ENCODE measurements at regions not wholly inside any gene's neighbourhood (a gene's known extent, or its start where the extent isn't known, plus 50 kb on each side); places are given as distances from the start of the nearest gene placed in this dataset.

- H3K36me3 ChIP-seq (ENCODE audit: control insufficient read depth, insufficient read depth, low read length) = no peaks in the 10 kb centered on the region
- no peak overlapping the region for H3K27ac ChIP-seq (ENCODE audit: low read depth, low read length)
- H3K4me1 ChIP-seq (ENCODE audit: control insufficient read depth, insufficient read depth, low read length) = no peaks in the 10 kb centered on the region
- no peaks in the 10 kb centered on the region for H3K27me3 ChIP-seq (ENCODE audit: control insufficient read depth, insufficient read depth, low read length)
- H3K4me3 ChIP-seq (ENCODE audit: low read length) = no peak overlapping the region
- H3K9ac ChIP-seq (ENCODE audit: low read length) = no peak overlapping the region
These were observed 973.1 kb downstream of the TMEM182 start for GRCh38 chr2:103734911-103735310.

GRCh38 chr2:103738108-103738507, 976.3 kb downstream of the TMEM182 start:
- Histone ChIP-seq H3K4me1 (ENCODE audit: control insufficient read depth, insufficient read depth, low read length) (no peaks in the 10 kb centered on the region), H3K4me3 (ENCODE audit: low read length) (no peak overlapping the region), H3K27me3 (ENCODE audit: control insufficient read depth, insufficient read depth, low read length) (no peaks in the 10 kb centered on the region), H3K9ac (ENCODE audit: low read length) (no peak overlapping the region), H3K27ac (ENCODE audit: low read depth, low read length) (no peak overlapping the region), H3K36me3 (ENCODE audit: control insufficient read depth, insufficient read depth, low read length) (no peaks in the 10 kb centered on the region)

DNA sequence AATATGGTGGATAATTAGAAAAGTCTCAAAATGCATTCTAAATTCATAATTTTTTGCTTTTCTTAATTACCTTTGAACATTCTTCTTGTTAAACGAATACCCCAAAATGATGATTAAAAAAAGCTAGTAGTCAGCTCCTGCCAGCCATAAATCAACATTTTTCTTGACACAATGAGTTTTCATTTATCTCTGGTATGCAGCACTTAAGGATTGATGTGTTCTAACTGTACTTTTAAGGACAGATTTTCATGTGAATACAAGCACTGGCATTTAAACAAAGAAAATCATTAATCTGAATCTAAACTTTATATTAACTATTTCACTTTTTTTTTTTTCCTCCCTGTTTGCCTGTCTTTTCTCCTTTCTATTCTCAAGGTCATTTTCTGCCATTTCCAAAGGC, 976.8 kb downstream of the TMEM182 start:
- Histone ChIP-seq H3K4me3 (ENCODE audit: low read length) (no peak overlapping the region), H3K27ac (ENCODE audit: low read depth, low read length) (no peak overlapping the region)

DNA sequence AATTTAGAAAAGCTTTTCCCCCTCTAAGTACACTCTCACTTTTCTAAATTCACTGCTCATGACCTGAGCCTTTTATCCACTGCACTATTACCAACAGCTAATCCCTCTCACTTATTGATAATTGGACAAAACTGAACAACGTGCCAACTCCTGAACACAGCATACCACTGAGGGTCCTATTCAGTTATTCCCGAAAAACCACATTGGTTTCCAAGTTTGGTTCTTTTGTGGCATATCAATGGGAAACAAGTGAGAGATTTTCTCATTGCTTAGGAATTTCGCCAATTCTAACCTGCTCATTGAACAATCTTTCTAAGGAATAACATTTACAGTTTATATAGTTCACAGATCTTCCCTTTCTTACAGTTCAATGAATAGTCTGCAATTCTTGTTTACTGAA, 977.4 kb downstream of the TMEM182 start:
- Histone ChIP-seq H3K27ac (ENCODE audit: low read depth, low read length) (no peak overlapping the region), H3K27me3 (ENCODE audit: control insufficient read depth, insufficient read depth, low read length) (no peaks in the 10 kb centered on the region), H3K4me1 (ENCODE audit: control insufficient read depth, insufficient read depth, low read length) (no peaks in the 10 kb centered on the region), H3K36me3 (ENCODE audit: control insufficient read depth, insufficient read depth, low read length) (no peaks in the 10 kb centered on the region), H3K4me3 (ENCODE audit: low read length) (no peak overlapping the region), H3K9ac (ENCODE audit: low read length) (no peak overlapping the region)

More for the DNA sequence above, 976.8 kb downstream of the TMEM182 start:
- Histone ChIP-seq H3K4me1 (ENCODE audit: control insufficient read depth, insufficient read depth, low read length) (no peaks in the 10 kb centered on the region), H3K36me3 (ENCODE audit: control insufficient read depth, insufficient read depth, low read length) (no peaks in the 10 kb centered on the region), H3K9ac (ENCODE audit: low read length) (no peak overlapping the region), H3K27me3 (ENCODE audit: control insufficient read depth, insufficient read depth, low read length) (no peaks in the 10 kb centered on the region)

GRCh38 chr2:103739921-103740320, 978.1 kb downstream of the TMEM182 start:
- H3K9ac ChIP-seq (ENCODE audit: low read length) = no peak overlapping the region
- no peaks in the 10 kb centered on the region for H3K27me3 ChIP-seq (ENCODE audit: control insufficient read depth, insufficient read depth, low read length)
- H3K36me3 ChIP-seq (ENCODE audit: control insufficient read depth, insufficient read depth, low read length) = no peaks in the 10 kb centered on the region
- no peak overlapping the region for H3K27ac ChIP-seq (ENCODE audit: low read depth, low read length)
- H3K4me1 ChIP-seq (ENCODE audit: control insufficient read depth, insufficient read depth, low read length) = no peaks in the 10 kb centered on the region
- no peak overlapping the region for H3K4me3 ChIP-seq (ENCODE audit: low read length)

DNA sequence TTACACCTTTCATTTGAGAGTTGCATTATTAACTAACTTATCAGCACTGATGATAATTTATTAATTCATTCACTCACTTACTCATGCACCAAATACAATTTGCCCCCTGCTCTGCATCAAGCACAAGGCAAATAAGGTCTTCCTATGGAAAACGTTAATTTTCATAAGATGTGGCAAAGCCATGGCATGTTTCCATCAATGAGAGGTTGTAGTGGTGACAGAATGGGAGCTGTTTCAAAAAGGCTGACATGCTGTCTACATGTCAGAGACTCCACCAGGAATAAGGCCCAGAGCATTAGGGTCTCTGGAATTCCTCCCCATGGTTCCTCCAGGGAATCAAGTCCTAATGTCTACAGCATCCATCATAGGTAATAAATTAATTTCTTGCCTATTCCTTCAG, 978.8 kb downstream of the TMEM182 start:
- Histone ChIP-seq H3K27me3 (ENCODE audit: control insufficient read depth, insufficient read depth, low read length) (no peaks in the 10 kb centered on the region), H3K4me3 (ENCODE audit: low read length) (no peak overlapping the region), H3K4me1 (ENCODE audit: control insufficient read depth, insufficient read depth, low read length) (no peaks in the 10 kb centered on the region), H3K27ac (ENCODE audit: low read depth, low read length) (no peak overlapping the region), H3K36me3 (ENCODE audit: control insufficient read depth, insufficient read depth, low read length) (no peaks in the 10 kb centered on the region), H3K9ac (ENCODE audit: low read length) (no peak overlapping the region)

- H3K27ac ChIP-seq (ENCODE audit: low read depth, low read length) = no peak overlapping the region
- H3K9ac ChIP-seq (ENCODE audit: low read length) = no peak overlapping the region
- H3K27me3 ChIP-seq (ENCODE audit: control insufficient read depth, insufficient read depth, low read length) = no peaks in the 10 kb centered on the region
- no peaks in the 10 kb centered on the region for H3K4me1 ChIP-seq (ENCODE audit: control insufficient read depth, insufficient read depth, low read length)
- no peaks in the 10 kb centered on the region for H3K36me3 ChIP-seq (ENCODE audit: control insufficient read depth, insufficient read depth, low read length)
- no peak overlapping the region for H3K4me3 ChIP-seq (ENCODE audit: low read length)
These were observed 981.4 kb downstream of the TMEM182 start for GRCh38 chr2:103743195-103743594.

- Histone ChIP-seq H3K4me1 (ENCODE audit: control insufficient read depth, insufficient read depth, low read length) (no peaks in the 10 kb centered on the region), H3K36me3 (ENCODE audit: control insufficient read depth, insufficient read depth, low read length) (no peaks in the 10 kb centered on the region), H3K27ac (ENCODE audit: low read depth, low read length) (no peak overlapping the region), H3K4me3 (ENCODE audit: low read length) (no peak overlapping the region), H3K27me3 (ENCODE audit: control insufficient read depth, insufficient read depth, low read length) (no peaks in the 10 kb centered on the region), H3K9ac (ENCODE audit: low read length) (no peak overlapping the region)
These were observed 992.7 kb downstream of the TMEM182 start for GRCh38 chr2:103754530-103754929.

DNA sequence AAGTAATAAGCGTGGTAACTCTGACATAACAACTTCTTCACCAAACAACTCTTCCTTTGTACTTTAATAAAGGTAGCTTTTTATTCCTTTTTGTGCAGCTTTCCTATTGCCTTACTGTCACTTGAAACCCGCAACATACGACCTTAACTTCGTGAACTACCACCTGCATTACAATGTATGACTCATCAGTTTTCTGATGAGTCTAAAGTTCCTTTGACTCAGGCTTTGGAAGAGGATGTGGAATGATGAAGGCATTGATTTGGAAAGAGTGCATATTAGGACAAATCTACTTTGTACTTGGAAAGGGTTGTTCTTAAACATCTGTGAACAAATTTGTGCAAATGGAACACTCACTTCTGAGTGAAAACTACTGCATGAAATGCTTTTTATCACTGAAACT, 1012.1 kb downstream of the TMEM182 start:
- no peak overlapping the region for H3K27ac ChIP-seq (ENCODE audit: low read depth, low read length)
- H3K4me1 ChIP-seq (ENCODE audit: control insufficient read depth, insufficient read depth, low read length) = no peaks in the 10 kb centered on the region
- H3K27me3 ChIP-seq (ENCODE audit: control insufficient read depth, insufficient read depth, low read length) = no peaks in the 10 kb centered on the region
- H3K36me3 ChIP-seq (ENCODE audit: control insufficient read depth, insufficient read depth, low read length) = no peaks in the 10 kb centered on the region
- no peak overlapping the region for H3K4me3 ChIP-seq (ENCODE audit: low read length)
- H3K9ac ChIP-seq (ENCODE audit: low read length) = no peak overlapping the region

DNA sequence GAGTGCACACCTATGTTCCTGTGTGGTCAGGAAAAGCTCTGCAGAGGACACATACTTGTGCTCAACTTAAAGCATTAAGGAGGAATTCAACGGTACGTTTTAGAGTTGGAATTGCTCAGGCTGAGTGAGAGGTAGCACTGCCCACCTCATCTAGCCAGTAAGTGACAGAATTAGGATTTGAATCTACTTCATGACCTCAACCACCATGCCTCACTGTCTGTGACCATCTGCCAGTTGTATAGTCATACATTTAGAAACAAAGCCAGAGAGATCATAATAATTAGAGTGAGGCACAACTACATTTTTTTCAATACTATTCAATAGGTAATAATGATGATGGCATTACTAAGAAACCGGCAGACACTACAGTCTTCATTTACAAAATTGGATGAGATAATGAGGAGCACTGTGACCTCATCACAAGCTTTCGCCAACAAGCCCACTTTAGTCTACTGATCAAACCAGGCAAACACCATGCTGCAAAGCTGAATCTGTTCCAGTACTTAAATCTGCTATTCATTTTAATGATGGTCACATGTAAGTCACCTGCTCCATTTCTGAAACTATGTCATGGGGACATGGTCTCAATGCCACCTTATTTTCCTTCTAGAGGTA, 1018.4 kb downstream of the TMEM182 start:
- Histone ChIP-seq H3K9ac (ENCODE audit: low read length) (no peak overlapping the region), H3K36me3 (ENCODE audit: control insufficient read depth, insufficient read depth, low read length) (no peaks in the 10 kb centered on the region), H3K27me3 (ENCODE audit: control insufficient read depth, insufficient read depth, low read length) (no peaks in the 10 kb centered on the region), H3K27ac (ENCODE audit: low read depth, low read length) (no peak overlapping the region), H3K4me3 (ENCODE audit: low read length) (no peak overlapping the region), H3K4me1 (ENCODE audit: control insufficient read depth, insufficient read depth, low read length) (no peaks in the 10 kb centered on the region)

DNA sequence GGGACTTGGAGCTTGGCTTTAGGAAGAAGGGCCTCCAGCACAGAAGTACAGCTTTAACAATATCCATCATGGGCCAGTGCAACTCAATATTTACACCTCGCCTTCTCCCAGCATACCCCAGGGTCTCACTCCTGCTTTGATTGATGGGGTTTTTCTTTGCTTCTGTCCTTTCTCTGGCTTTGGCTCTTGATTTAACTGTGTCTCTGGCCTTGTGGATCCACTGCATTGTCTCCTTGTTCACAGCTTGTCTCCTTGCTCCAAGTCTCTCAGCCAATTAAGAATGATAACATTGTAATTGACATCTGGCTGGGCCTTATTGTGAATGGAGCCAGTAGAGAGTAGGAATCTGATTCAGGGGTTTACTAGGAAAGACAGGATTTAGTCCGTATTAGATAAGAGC, 1019.5 kb downstream of the TMEM182 start:
- Histone ChIP-seq H3K36me3 (ENCODE audit: control insufficient read depth, insufficient read depth, low read length) (no peaks in the 10 kb centered on the region), H3K27ac (ENCODE audit: low read depth, low read length) (no peak overlapping the region), H3K4me3 (ENCODE audit: low read length) (no peak overlapping the region), H3K9ac (ENCODE audit: low read length) (no peak overlapping the region), H3K27me3 (ENCODE audit: control insufficient read depth, insufficient read depth, low read length) (no peaks in the 10 kb centered on the region), H3K4me1 (ENCODE audit: control insufficient read depth, insufficient read depth, low read length) (no peaks in the 10 kb centered on the region)

DNA sequence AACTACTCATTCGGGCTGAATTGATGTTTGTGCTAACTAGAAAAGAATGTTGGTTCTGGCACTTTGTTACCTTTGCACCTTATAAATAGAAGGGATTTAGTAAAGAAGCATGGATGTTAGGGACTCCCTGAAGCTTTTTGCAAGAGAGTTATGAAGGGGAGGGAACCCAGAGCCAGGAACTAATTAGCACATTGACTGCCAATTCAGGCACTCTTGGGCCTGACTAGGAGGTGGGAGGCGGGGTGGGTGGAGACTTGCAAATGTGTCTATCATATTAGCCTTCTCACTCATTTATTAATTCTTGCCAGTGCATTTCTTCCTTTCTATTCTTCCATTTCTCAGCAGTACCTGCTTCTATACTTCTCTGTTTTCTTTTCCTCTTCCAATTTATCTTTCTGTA, 1022.4 kb downstream of the TMEM182 start:
- Histone ChIP-seq H3K27ac (ENCODE audit: low read depth, low read length) (no peak overlapping the region), H3K4me3 (ENCODE audit: low read length) (no peak overlapping the region), H3K27me3 (ENCODE audit: control insufficient read depth, insufficient read depth, low read length) (no peaks in the 10 kb centered on the region), H3K36me3 (ENCODE audit: control insufficient read depth, insufficient read depth, low read length) (no peaks in the 10 kb centered on the region), H3K9ac (ENCODE audit: low read length) (no peak overlapping the region), H3K4me1 (ENCODE audit: control insufficient read depth, insufficient read depth, low read length) (no peaks in the 10 kb centered on the region)

DNA sequence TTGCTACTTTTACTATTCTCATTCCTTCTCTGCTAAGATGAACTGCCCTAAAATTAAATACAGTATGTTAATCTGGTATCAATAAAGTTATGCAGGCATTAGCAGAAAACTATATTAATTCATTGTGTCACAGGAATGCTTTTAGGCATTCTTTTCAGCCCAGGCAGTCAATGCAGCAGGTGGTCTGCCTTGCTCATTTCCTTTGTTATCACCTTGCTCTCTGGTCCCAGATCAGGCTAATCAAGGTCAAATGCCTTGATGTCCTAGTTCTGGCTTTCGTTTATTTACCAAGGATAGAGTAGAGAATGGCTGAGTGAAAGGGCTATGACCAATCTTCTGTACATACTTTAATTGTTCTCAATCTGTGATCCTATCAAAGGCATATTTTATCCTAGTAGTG, 1023.6 kb downstream of the TMEM182 start:
- Histone ChIP-seq H3K36me3 (ENCODE audit: control insufficient read depth, insufficient read depth, low read length) (no peaks in the 10 kb centered on the region), H3K4me3 (ENCODE audit: low read length) (no peak overlapping the region), H3K27me3 (ENCODE audit: control insufficient read depth, insufficient read depth, low read length) (no peaks in the 10 kb centered on the region), H3K27ac (ENCODE audit: low read depth, low read length) (no peak overlapping the region), H3K9ac (ENCODE audit: low read length) (no peak overlapping the region), H3K4me1 (ENCODE audit: control insufficient read depth, insufficient read depth, low read length) (no peaks in the 10 kb centered on the region)
